ENCODE measurements at regions not wholly inside any gene's neighbourhood (a gene's known extent, or its start where the extent isn't known, plus 50 kb on each side); places are given as distances from the start of the nearest gene placed in this dataset.

DNA sequence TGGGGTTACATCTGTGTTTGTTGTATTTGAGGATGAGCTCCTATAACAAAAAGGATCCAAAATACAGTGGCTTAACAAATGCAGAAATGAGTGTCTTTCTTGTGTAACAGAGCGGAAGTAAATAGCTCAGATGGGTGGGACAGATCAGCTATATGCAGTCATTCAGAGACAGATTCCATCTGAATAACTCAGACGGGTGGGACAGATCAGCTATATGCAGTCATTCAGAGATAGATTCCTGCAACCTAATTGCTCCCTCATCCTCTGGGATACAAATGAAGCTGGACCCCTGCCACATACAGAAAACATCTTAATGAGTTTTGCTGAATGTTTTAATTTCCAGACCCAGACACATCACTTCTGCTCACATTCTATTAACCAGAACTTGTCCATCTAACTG lies 332.3 kb downstream of the BCKDHB start:
- no peak overlapping the region for H3K4me3 ChIP-seq
- no peaks in the 10 kb centered on the region for H3K9me3 ChIP-seq
- ChIA-PET POLR2A (no interaction called here), CTCF (no interaction called here)
- WGBS (ENCODE audit: missing lambda C conversion rate) = 23% methylated on average over 2 of the region's 2 CpGs
- TF ChIP-seq ZC3H11A (IDR thresholded peaks at IDR 0.05) (no peak), FOSL2 (IDR thresholded peaks at IDR 0.05) (no peak), FOSL2 (CRISPR knock-in tag; IDR thresholded peaks at IDR 0.05) (peak; percentile 19; the same call in 1 of the 2 replicates)
- peak overlapping the region; percentile 32; the same call in 1 of the 3 replicates for H3K4me2 ChIP-seq
- ATAC-seq (peak; percentile 70 to 86; a peak in 4 of 6 replicates), DNase-seq (ENCODE audit: low read depth in 1 of 2, low spot score in 1 of 2) (peak; percentile 6 to 73), FAIRE-seq (no peak)
- H3K4me1 ChIP-seq = peaks cover 5% of the 10 kb centered on the region; the same call in 2 of the 3 replicates
- 0 out of 6 replicates have a peak overlapping the region, but pooled peaks of 1 of the 2 experiments have one; percentile 13 for H3K27ac ChIP-seq

DNA sequence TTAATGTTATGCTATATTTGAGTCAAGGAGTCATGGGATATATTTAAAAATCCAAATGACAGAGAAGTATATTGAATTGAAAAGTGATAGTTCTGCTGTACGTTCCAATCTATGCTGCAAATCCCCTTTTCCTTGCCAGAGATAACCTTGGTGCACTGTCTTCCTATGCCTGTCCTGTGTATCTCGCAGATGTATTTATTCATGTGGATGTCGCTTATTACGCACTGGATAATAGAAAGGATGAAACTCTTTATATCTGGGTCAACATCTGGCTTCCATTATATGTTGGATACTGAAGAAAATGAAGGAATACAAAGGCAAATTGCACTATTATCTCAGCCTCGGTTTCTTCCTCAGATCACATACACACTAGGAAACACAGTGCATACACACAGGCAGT lies 331.3 kb downstream of the BCKDHB start:
- DNase-seq (ENCODE audit: low read depth in 1 of 2, low spot score in 1 of 2) (no peak), FAIRE-seq (no peak), ATAC-seq (no peak)
- WGBS (ENCODE audit: missing lambda C conversion rate) = 85% methylated on average over 5 of the region's 5 CpGs
- H3K4me2 ChIP-seq = no peak overlapping the region
- POLR2A ChIA-PET = no interaction called here
- no peak overlapping the region for H3K4me3 ChIP-seq
- H3K27ac ChIP-seq = no peak overlapping the region
- CTCF ChIA-PET = no interaction called here
- TF ChIP-seq FOSL2 (IDR thresholded peaks at IDR 0.05) = no peak
- TF ChIP-seq FOSL2 (CRISPR knock-in tag; IDR thresholded peaks at IDR 0.05) = no peak
- TF ChIP-seq RFX5 (IDR thresholded peaks at IDR 0.05) = no peak
- no peak for TF ChIP-seq MAZ (IDR thresholded peaks at IDR 0.05; ENCODE audit: borderline replicate concordance, low read depth, low read length)
- TF ChIP-seq, protein P1, sequence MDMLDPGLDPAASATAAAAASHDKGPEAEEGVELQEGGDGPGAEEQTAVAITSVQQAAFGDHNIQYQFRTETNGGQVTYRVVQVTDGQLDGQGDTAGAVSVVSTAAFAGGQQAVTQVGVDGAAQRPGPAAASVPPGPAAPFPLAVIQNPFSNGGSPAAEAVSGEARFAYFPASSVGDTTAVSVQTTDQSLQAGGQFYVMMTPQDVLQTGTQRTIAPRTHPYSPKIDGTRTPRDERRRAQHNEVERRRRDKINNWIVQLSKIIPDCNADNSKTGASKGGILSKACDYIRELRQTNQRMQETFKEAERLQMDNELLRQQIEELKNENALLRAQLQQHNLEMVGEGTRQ (IDR thresholded peaks at IDR 0.05) = no peak
- TF ChIP-seq, protein P2, sequence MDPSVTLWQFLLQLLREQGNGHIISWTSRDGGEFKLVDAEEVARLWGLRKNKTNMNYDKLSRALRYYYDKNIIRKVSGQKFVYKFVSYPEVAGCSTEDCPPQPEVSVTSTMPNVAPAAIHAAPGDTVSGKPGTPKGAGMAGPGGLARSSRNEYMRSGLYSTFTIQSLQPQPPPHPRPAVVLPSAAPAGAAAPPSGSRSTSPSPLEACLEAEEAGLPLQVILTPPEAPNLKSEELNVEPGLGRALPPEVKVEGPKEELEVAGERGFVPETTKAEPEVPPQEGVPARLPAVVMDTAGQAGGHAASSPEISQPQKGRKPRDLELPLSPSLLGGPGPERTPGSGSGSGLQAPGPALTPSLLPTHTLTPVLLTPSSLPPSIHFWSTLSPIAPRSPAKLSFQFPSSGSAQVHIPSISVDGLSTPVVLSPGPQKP (IDR thresholded peaks at IDR 0.05; ENCODE audit: low read depth, low read length) = no peak
- no peak for TF ChIP-seq CBX2 (IDR thresholded peaks at IDR 0.05; ENCODE audit: borderline replicate concordance, low read depth)
- TF ChIP-seq RARB (CRISPR knock-in tag; IDR thresholded peaks at IDR 0.05) = no peak
- no peak for TF ChIP-seq NR3C1 (IDR thresholded peaks at IDR 0.05)
- TF ChIP-seq MAFK (IDR thresholded peaks at IDR 0.05; ENCODE audit: partially characterized antibody) = no peak
- TF ChIP-seq, protein P3, sequence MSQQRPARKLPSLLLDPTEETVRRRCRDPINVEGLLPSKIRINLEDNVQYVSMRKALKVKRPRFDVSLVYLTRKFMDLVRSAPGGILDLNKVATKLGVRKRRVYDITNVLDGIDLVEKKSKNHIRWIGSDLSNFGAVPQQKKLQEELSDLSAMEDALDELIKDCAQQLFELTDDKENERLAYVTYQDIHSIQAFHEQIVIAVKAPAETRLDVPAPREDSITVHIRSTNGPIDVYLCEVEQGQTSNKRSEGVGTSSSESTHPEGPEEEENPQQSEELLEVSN (IDR thresholded peaks at IDR 0.05; ENCODE audit: borderline replicate concordance, low read depth) = no peak
- TF ChIP-seq, protein P4, sequence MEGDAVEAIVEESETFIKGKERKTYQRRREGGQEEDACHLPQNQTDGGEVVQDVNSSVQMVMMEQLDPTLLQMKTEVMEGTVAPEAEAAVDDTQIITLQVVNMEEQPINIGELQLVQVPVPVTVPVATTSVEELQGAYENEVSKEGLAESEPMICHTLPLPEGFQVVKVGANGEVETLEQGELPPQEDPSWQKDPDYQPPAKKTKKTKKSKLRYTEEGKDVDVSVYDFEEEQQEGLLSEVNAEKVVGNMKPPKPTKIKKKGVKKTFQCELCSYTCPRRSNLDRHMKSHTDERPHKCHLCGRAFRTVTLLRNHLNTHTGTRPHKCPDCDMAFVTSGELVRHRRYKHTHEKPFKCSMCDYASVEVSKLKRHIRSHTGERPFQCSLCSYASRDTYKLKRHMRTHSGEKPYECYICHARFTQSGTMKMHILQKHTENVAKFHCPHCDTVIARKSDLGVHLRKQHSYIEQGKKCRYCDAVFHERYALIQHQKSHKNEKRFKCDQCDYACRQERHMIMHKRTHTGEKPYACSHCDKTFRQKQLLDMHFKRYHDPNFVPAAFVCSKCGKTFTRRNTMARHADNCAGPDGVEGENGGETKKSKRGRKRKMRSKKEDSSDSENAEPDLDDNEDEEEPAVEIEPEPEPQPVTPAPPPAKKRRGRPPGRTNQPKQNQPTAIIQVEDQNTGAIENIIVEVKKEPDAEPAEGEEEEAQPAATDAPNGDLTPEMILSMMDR (IDR thresholded peaks at IDR 0.05) = no peak
- no peak for TF ChIP-seq CHD2 (IDR thresholded peaks at IDR 0.05; ENCODE audit: low read length, partially characterized antibody)
- no peak for TF ChIP-seq MYC (IDR thresholded peaks at IDR 0.05; ENCODE audit: borderline replicate concordance, low read length)
- no peak for TF ChIP-seq EHF (CRISPR knock-in tag; IDR thresholded peaks at IDR 0.05)
- TF ChIP-seq ESRRA (IDR thresholded peaks at IDR 0.05; ENCODE audit: borderline replicate concordance, low read length) = no peak
- H3K9me3 ChIP-seq = no peaks in the 10 kb centered on the region
- peaks cover 5% of the 10 kb centered on the region; the same call in 2 of the 3 replicates for H3K4me1 ChIP-seq

DNA sequence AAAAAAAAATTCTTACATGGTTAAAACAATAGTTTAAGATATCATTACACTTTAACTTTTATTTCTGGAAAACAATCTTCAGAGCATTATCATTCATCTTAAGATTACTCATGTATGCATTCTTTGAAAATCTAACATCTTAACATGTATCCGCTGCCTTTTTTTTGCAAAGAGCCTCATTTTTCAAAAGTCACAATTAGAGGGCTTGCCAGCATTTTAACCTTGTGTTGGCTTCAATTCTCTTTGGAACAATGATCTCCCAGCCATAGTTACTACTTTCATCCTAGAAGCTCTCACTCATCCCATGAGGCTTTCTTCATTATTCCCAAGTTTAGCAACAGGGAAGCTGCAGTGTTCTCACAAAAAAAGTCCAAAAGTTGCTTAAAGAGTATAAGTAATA lies 330.8 kb downstream of the BCKDHB start:
- FAIRE-seq (no peak), DNase-seq (ENCODE audit: low read depth in 1 of 2, low spot score in 1 of 2) (no peak), ATAC-seq (no peak)
- ChIA-PET POLR2A (no interaction called here), CTCF (no interaction called here)
- Histone ChIP-seq H3K4me1 (peaks cover 5% of the 10 kb centered on the region; the same call in 2 of the 3 replicates), H3K9me3 (no peaks in the 10 kb centered on the region), H3K4me3 (no peak overlapping the region), H3K4me2 (no peak overlapping the region), H3K27ac (no peak overlapping the region)
- TF ChIP-seq MAZ (IDR thresholded peaks at IDR 0.05; ENCODE audit: borderline replicate concordance, low read depth, low read length) (no peak), CBX2 (IDR thresholded peaks at IDR 0.05; ENCODE audit: borderline replicate concordance, low read depth) (no peak), RNF2 (IDR thresholded peaks at IDR 0.05; ENCODE audit: borderline replicate concordance, low read depth) (no peak), RCOR1 (IDR thresholded peaks at IDR 0.05; ENCODE audit: low read depth, low read length) (no peak), ESRRA (IDR thresholded peaks at IDR 0.05; ENCODE audit: borderline replicate concordance, low read length) (no peak), SREBF2 (IDR thresholded peaks at IDR 0.05) (no peak), NR3C1 (IDR thresholded peaks at IDR 0.05) (no peak)
- 91% methylated on average over 1 of the region's 1 CpG for WGBS (ENCODE audit: missing lambda C conversion rate)
